ENCODE measurements at regions not wholly inside any gene's neighbourhood (a gene's known extent, or its start where the extent isn't known, plus 50 kb on each side); places are given as distances from the start of the nearest gene placed in this dataset.
A peak's percentile ranks its signal among the peaks of the same experiment; 100 is the strongest.
"Not testable (repeated sequence)": the region's sequence is repeated elsewhere in the genome, so short reads cannot be mapped to it uniquely, and the experiment has no call there.

DNA sequence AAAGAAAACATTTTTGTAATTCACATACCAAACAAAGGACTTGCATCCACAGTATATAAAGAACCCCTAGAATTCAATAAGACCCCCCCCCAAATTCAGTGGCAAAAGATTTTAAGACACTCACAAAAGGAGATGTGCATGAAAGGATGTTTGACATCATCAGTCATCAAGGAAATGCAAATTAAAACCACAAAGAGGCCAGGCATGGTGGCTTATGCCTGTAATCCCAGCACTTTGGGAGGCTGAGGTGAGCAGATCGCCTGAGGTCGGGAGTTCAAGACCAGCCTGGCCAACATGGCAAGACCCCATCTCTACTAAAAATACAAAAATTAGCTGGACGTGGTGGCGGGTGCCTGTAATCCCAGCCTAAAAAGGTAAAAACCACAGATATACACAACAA is 61.3 kb downstream of the AIPL1 start:
- DNase-seq = not testable (repeated sequence)

DNA sequence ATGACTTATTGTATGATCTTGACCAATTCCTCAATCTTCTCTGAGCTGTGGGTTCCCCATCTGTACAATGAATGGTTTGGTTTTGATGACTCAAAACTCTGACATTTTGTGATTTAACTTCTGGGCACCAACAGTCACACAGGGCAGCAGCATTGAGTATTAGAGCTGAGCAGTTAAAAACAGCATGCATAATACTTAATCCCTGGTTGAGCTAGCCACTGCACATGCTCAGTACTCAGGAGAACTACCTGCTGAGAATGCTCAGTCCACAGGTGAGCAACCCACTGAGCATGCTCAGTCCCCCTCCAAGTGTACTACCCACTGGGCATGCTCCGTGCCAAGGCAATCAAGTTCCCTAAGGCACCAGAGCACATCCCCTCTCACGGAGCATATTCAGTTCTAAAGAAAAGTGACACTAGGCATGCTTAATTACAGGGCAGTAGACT is 68.7 kb downstream of the AIPL1 start:
- no peak for DNase-seq

GRCh38 chr17:6365200-6365943 is 69.5 kb downstream of the AIPL1 start:
- DNase-seq = no peak

DNA sequence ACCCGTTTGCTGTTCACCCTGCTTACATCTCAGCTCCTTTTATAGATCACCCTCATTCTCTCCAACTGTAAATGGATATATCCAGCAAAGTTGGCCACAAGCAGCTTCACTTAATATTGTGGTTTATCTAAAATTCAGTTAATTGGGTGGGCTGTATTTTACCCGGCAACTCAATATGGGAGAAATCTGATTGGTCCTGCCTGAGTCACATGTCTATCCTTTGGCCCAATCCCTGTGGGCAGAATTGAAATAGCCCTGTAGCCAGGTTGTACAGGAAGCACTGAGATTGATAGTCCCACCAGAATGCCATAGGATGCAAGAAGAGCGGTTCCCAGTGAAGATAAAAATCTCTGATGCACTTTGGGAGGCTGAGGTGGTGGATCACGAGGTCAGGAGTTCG is 73.2 kb downstream of the AIPL1 start:
- no peak for DNase-seq

DNA sequence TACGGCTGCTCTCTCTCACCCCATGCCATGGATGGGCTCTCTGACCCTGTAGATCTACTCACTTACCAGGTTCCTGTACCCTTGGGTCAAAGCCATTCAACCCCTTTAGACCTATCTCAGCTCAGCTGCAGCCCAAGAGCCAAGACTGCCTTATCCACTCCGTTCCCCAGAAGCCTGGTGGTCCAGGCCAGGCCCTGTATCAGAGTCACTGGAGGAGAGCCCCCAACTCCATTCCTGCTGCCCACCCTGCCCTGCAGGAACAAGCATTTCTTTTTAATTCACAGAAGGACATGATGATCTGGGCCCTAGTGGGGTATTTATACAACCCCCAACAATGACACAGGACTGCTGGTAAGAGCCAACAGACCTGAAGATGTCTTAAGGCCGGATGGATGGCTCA is 76.8 kb downstream of the AIPL1 start:
- DNase-seq = no peak

- no peak for DNase-seq
Observed at GRCh38 chr17:6356562-6356961, 78.4 kb downstream of the AIPL1 start.

GRCh38 chr17:6355196-6355595 is 79.7 kb downstream of the AIPL1 start:
- DNase-seq = no peak

DNA sequence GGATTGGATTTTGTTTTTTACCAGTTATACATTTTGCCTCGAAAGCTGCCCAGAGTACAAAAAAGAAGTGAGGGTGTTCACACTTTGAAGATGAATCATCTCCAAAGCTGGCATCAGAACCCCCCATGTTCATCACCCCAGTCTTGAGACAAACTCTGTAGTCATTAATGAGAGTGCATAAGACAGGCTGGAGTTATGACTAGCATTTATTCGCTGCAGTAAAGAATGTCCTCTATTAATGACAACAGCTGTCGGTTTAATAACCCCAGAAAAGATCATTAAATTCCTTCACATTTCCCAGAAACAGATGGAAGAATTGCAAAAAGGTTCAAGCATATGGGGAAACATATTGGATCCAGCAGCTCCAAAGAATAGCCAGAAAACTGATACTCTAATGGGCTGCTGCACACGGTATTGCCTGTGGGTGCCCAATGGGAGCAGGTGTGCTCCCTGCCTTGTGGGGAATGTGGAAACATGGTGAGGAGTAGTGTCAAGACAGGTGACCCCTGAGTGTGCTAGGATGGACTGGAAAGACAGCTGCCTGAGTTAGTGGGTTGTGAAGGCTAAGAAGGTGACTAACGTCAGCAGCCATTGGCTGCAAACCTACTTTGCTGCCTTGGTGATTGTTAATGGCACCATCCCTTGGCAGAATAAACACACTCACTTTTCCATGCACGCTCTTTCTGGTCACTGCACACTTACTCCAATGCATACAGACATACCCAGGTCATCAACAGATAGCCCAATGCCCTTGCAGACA is 81.9 kb downstream of the AIPL1 start:
- peak; percentile 49 for DNase-seq

DNA sequence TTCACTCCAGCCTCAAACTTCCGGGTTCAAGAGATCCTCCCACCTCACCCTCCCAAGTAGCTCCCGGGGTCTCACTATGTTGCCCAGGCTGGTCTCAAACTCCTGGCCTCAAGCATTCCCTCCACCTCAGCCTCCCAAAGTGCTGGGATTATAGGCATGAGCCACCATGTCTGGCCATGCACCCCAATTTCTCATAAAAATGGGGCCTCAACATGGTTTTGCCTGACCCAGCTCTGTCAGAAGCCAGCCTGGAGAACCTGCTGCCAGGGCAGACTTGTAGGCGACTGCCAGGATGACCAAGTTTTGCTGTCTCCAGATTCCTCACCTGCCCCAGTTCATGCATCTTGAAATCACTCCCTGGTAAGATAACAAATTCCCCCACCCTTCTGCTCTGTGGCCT is 82.9 kb downstream of the AIPL1 start:
- no peak for DNase-seq

- no peak for DNase-seq
Observed at GRCh38 chr17:6350806-6351205, 84.1 kb downstream of the AIPL1 start.

DNA sequence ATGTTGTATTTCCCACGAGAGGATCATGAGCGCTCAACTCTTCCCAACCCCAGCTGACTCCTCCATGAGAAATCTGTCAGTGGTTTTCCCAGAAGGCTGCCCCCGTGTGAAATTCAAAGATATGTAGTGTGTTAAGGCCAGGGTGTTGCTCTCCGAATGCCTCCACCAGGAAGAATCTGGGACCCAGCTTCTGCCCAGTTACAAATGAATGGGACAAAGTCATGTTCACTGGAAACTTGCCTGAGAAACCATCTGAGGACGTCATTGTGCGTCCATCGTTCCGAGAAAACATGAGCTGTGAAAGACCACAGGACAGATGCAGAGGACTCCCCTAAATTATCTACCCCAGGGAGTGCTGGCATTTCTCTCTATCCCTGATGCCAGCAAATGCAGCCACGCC is 86.0 kb downstream of the AIPL1 start:
- no peak for DNase-seq

GRCh38 chr17:6347776-6348175 is 87.1 kb downstream of the AIPL1 start:
- DNase-seq = no peak

GRCh38 chr17:6346986-6347385 is 87.9 kb downstream of the AIPL1 start:
- DNase-seq = no peak

DNA sequence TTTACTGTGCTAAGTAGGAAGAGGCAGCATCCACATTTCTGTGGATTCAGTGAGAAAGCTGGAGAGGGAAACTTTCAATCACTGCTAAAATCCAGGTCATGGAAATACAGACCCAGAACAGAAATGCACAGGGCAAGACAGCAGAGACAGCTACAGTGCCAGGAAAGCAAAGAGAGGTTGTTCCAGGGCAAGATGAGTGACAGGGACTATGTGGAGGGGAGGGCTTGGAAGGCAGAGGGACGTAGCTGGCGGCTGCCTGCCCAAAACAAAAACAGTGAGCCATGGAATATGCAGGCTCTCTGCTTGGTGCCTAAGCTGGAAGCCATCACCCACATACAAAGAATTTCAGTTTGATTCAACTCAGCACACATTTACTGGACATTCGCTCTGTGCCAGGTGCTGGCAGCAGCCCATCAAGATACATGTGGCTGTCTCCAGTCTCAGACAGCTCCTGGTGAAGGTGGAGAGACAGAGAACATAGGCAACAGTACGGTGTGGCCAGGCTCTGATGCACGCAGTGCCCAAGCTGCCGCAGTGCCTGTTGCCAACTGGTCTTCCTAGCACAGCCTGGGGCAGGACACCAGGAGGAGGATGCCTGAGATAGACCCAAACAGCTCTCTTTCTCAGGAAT is 88.7 kb downstream of the AIPL1 start:
- DNase-seq = no peak

DNA sequence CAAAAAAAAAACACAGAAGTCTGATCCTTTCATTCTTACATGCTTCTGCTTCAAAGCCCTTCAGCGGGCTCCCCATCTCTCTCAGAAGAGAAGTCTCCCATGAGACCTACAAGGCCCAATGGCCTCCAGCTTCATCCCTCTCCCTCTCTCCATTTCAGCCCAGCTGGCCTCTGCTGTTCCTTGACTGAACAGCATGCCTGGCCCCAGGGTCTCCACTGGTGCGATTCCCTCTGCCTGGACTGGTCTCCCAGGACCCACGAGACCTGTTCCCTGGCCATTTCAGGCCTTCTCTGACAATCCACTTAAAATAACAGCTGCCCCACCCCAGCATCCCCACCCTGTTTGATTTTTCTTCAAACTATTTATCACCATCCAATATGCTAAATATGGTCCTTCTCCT is 91.2 kb downstream of the AIPL1 start:
- no peak for DNase-seq

DNA sequence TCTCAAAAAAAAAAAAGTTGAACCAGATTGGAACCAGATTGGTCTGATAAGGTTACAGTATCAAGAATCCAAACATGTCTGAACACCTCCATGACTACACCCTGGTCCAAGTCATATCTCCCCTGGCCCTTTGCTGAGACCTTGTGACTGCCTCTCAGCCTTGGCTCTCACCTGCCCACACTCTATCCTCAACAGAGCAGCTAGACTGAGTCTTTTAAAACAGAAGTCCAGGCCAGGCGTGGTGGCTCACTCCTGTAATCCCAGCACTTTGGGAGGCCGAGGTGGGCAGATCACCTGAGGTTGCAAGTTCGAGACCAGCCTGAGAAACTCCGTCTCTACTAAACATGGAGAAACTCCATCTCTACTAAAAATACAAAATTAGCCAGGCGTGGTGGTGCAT is 91.7 kb downstream of the AIPL1 start:
- no peak for DNase-seq

- no peak for DNase-seq
Observed at GRCh38 chr17:6340708-6341107, 94.2 kb downstream of the AIPL1 start.

GRCh38 chr17:6334386-6334785 is 100.5 kb downstream of the AIPL1 start:
- no peak for DNase-seq

DNA sequence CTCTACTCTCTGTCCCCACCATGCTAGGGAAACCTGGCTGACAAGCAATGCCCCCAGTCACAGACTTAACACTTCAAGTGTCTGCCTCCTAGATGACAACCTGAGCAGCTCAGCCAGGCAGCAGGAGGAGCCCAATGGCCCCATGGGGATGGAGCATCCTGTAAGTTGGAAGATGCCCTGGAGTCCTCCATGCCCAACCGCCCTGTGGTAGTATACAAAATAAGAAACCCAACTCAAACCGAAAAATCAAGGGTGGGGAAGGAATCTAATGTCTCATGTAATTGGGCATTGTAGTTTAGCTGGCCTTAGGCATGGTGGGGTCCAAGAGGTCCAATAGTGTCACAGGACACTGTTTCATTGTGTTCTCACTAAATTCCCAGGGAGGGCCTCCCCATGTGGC is 104.0 kb downstream of the AIPL1 start:
- no peak for DNase-seq

GRCh38 chr17:6328279-6328678 is 106.6 kb downstream of the AIPL1 start:
- no peak for DNase-seq

- DNase-seq = no peak
Observed at GRCh38 chr17:6327007-6327406, 107.9 kb downstream of the AIPL1 start.

- DNase-seq = no peak
Observed at GRCh38 chr17:6326483-6326882, 108.4 kb downstream of the AIPL1 start.

DNA sequence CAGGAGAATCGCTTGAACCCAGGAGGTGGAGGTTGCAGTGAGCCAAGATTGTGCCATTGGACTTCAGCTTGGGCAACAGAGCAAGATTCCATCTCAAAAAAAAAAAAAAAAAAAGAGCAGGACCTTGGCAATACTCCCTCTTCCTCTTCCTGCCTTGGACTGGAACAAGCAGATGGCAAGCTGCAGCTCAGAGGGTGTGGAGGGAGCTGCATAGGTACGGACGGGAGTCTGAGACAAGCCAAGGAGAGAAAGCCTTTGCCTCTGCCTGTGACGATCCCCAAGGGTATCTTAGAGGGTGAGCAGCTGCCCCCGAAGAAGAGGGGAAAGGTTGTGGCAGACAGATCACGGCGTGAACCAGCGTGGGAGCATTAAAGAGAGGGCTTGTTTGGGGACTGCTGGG is 109.2 kb downstream of the AIPL1 start:
- DNase-seq = no peak

GRCh38 chr17:6325051-6325450 is 109.9 kb downstream of the AIPL1 start:
- DNase-seq = no peak

Data from NCI-H1694 (cell line).